Testis (tissue), 2 donors: ENCODE measurements at regions not wholly inside any gene's neighbourhood (a gene's known extent, or its start where the extent isn't known, plus 50 kb on each side); places are given as distances from the start of the nearest gene placed in this dataset.

ENCODE experiments used
- DNase-seq: peaks from one replicate; pipeline ENCODE4 v3.0.0-alpha.2; 2019
- H3K27ac ChIP-seq, 2 donors: fragments of 200-600 bp; sonication (generic); one replicate each; pipeline ENCODE4 v1.5.1; 2019
- H3K27me3 ChIP-seq: fragments of 200-600 bp; sonication (generic); one replicate; pipeline ENCODE4 v1.5.1; 2019
- H3K36me3 ChIP-seq: fragments of 200-600 bp; sonication (generic); one replicate; pipeline ENCODE4 v1.5.1; 2017; ENCODE audit warnings: low read depth; ENCODE audit errors: missing control alignments
- H3K4me1 ChIP-seq: fragments of 200-600 bp; sonication (generic); one replicate; pipeline ENCODE4 v1.5.1; 2019
- H3K4me3 ChIP-seq, 2 donors: fragments of 200-600 bp; sonication (generic); one replicate each; pipeline ENCODE4 v1.5.1; 2017 to 2019
- H3K9me3 ChIP-seq: fragments of 200-600 bp; sonication (generic); one replicate; pipeline ENCODE4 v1.5.1; 2017
- POLR2A ChIP-seq: fragments of 450-650 bp; IDR thresholded peaks from one replicate; pipeline ENCODE4 v1.6.1; 2017; ENCODE audit warnings: antibody characterized with exemption, mild to moderate bottlenecking, moderate library complexity
- WGBS, 2 donors: methylation state at CpG; one replicate each; pipeline ENCODE4 v1.1.5; 2018; 5-methylcytosine and 5-hydroxymethylcytosine counted together
- intact Hi-C: fragments of 100-400 bp; cut with DNase I; formaldehyde crosslinking; loops from one replicate; pipeline ENCODE4 v1.15.1; 2023; ENCODE audit warnings: low total_unique reads
- TF ChIP-seq, protein P1 (sequence below), 3 experiments: fragments of 450-650 bp in 2 of 3; fragments of 200-600 bp in 1 of 3; sonication (generic) in 1 of 3; IDR thresholded peaks; one replicate each; pipeline ENCODE4 v1.5.1; 2016 to 2019; ENCODE audit warnings: antibody characterized with exemption in 3 of 3, mild to moderate bottlenecking in 2 of 3, moderate library complexity in 1 of 3

DNA sequence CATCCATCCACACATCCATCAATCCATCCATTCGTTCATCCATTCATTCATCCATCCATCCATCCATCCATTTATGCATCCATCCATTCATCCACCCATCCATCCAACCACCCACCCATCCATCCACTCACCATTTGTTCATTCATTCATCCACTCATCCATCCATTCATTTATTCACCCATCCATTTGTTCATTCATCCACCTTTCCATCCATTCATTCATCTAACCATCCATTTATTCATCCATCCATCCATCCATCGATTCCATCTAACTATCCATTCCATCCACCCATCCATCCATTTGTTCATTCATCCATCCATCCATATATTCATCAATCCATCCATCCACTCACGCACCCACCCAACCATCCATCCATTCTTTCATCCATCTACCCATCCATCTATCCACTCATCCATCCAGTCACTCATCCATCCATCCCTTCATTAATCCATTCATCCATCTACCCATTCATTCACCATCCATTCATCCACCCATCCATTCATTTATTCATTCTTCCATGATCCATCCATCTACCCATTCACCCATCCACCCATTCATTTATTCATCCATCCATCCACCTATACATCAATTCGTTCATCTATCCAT lies 225.0 kb downstream of the TUBA3C start:
- 72 to 74% methylated on average over 4 of the region's 4 CpGs for WGBS, 2 donors
- Histone ChIP-seq H3K36me3 (no peaks in the 10 kb centered on the region), H3K4me1 (no peaks in the 10 kb centered on the region), H3K9me3 (no peaks in the 10 kb centered on the region), H3K27me3 (no peaks in the 10 kb centered on the region), H3K4me3 (no peak overlapping the region), H3K27ac (no peak overlapping the region)
- TF ChIP-seq, protein P1, sequence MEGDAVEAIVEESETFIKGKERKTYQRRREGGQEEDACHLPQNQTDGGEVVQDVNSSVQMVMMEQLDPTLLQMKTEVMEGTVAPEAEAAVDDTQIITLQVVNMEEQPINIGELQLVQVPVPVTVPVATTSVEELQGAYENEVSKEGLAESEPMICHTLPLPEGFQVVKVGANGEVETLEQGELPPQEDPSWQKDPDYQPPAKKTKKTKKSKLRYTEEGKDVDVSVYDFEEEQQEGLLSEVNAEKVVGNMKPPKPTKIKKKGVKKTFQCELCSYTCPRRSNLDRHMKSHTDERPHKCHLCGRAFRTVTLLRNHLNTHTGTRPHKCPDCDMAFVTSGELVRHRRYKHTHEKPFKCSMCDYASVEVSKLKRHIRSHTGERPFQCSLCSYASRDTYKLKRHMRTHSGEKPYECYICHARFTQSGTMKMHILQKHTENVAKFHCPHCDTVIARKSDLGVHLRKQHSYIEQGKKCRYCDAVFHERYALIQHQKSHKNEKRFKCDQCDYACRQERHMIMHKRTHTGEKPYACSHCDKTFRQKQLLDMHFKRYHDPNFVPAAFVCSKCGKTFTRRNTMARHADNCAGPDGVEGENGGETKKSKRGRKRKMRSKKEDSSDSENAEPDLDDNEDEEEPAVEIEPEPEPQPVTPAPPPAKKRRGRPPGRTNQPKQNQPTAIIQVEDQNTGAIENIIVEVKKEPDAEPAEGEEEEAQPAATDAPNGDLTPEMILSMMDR (IDR thresholded peaks at IDR 0.05), result no peak
- DNase-seq, result no peak
- intact Hi-C loops, result no loop called here

DNA sequence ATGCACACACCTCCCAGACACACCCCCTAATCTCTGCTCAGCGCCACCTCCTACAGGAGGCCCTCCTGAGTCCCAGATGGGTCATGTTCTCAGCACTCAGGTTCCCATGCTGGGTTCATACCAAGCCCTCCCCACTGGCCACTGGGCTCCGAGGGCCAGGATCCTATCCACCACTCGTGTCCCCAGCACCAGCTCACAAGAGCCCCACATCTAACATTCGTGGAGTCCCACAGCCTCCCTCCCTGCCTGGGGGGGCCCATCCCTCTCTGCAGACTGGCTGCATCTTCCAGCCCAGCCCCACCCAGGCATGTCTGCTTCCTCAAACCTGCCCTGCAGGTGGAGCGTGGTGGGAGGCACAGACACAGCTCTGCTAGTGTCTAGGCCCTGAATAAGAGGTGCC lies 227.4 kb downstream of the TUBA3C start:
- intact Hi-C loops, result no loop called here
- H3K27ac ChIP-seq, result no peak overlapping the region
- no peak for DNase-seq
- WGBS, 2 donors, result 53 to 61% methylated on average over 4 to 5 of the region's 5 CpGs
- H3K27me3 ChIP-seq, result no peaks in the 10 kb centered on the region
- no peaks in the 10 kb centered on the region for H3K9me3 ChIP-seq
- no peak overlapping the region for H3K4me3 ChIP-seq
- H3K36me3 ChIP-seq, result no peaks in the 10 kb centered on the region
- no peak for TF ChIP-seq POLR2A
- TF ChIP-seq, protein P1 (IDR thresholded peaks at IDR 0.05), result no peak
- H3K4me1 ChIP-seq, result no peaks in the 10 kb centered on the region

- no peaks in the 10 kb centered on the region for H3K27me3 ChIP-seq
- no peak overlapping the region for H3K27ac ChIP-seq
- no peaks in the 10 kb centered on the region for H3K36me3 ChIP-seq
- H3K9me3 ChIP-seq, result no peaks in the 10 kb centered on the region
- intact Hi-C loops, result no loop called here
- 54 to 71% methylated on average over 5 to 8 of the region's 8 CpGs for WGBS, 2 donors
- no peak overlapping the region for H3K4me3 ChIP-seq
- no peak for DNase-seq
- H3K4me1 ChIP-seq, result no peaks in the 10 kb centered on the region
- TF ChIP-seq, protein P1 (IDR thresholded peaks at IDR 0.05), result no peak
- no peak for TF ChIP-seq POLR2A
Observed at GRCh38 chr13:18953139-18953930, 228.3 kb downstream of the TUBA3C start.

DNA sequence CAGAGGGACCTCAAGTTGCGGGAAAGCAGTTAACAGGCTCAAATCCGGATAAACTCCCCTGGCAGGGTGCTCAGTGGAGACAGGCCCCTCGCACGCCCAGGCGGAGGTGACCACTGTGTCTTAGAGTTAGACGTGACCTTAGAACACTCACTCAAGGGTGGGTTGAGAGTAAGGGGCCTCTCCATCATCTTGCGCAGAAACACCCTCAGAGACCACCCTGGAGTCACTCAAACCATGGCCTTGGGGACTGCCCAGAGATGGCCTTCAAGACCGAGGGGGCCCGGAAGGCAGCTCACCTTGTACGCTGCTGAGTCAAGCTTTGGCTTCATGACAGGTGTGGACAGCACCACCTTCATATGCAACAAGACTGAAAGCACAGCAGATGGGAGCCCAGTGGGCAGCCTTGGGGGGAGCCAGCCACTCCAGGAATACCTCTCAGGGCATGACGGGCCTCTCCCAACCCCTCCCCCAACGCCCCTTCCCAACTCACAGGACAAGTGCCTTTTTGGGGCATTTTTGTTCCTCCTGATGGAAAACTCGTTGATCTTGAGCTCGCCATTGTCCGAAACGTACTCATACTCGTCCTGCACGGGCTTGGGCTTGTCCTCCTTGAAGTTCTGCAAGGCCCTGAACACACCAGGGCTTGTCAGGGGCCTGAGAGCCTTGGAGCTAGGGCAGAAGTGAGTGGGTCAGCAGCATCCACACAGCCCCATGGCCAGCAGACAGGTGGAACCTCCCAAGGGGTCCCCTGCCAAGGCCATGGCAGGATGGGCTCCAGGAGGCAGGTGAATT lies 229.2 kb downstream of the TUBA3C start:
- no peak for DNase-seq
- H3K36me3 ChIP-seq, result no peaks in the 10 kb centered on the region
- no peak overlapping the region for H3K27ac ChIP-seq
- no peaks in the 10 kb centered on the region for H3K4me1 ChIP-seq
- no peaks in the 10 kb centered on the region for H3K27me3 ChIP-seq
- intact Hi-C loops, result no loop called here
- no peak for TF ChIP-seq POLR2A
- TF ChIP-seq, protein P1 (IDR thresholded peaks at IDR 0.05), result no peak
- H3K4me3 ChIP-seq, result no peak overlapping the region
- WGBS, 2 donors, result 82 to 84% methylated on average over 17 to 18 of the region's 18 CpGs
- H3K9me3 ChIP-seq, result no peaks in the 10 kb centered on the region
